Activated naive CD4-positive, alpha-beta T cell treated with anti-CD3 and anti-CD28 coated beads for 36 hours (primary cell): ENCODE measurements at regions not wholly inside any gene's neighbourhood (a gene's known extent, or its start where the extent isn't known, plus 50 kb on each side); places are given as distances from the start of the nearest gene placed in this dataset.

Experiments used
- CTCF ChIA-PET: fragments of 350-600 bp; sonication (Branson Sonifier 250); formaldehyde crosslinking; loops from one replicate; lab custom pipeline; 2021; ENCODE audit warnings: antibody characterized with exemption; lab: Charles Lee
- DNase-seq: peaks from one replicate; pipeline ENCODE4 v3.0.0-alpha.2; 2020
- H3K27ac Mint-ChIP-seq: one replicate; pipeline ENCODE4 v1.8.0; 2021; ENCODE audit warnings: mild to moderate bottlenecking, mixed read lengths
- H3K27me3 Mint-ChIP-seq: one replicate; pipeline ENCODE4 v1.8.0; 2021; ENCODE audit warnings: low read depth, mixed read lengths
- H3K36me3 Mint-ChIP-seq: one replicate; pipeline ENCODE4 v1.8.0; 2021; ENCODE audit warnings: low read depth, mixed read lengths
- H3K4me1 Mint-ChIP-seq: one replicate; pipeline ENCODE4 v1.8.0; 2021; ENCODE audit warnings: low read depth, mixed read lengths
- H3K4me3 Mint-ChIP-seq: one replicate; pipeline ENCODE4 v1.8.0; 2021; ENCODE audit warnings: mild to moderate bottlenecking, moderate library complexity, mixed read lengths
- H3K9me3 Mint-ChIP-seq: one replicate; pipeline ENCODE4 v1.8.0; 2021; ENCODE audit warnings: mixed read lengths
- intact Hi-C: fragments of 100-400 bp; cut with micrococcal nuclease; formaldehyde crosslinking; loops from one replicate; pipeline ENCODE4 v1.15.1; 2023

- no peak overlapping the region for H3K27ac Mint-ChIP-seq
- no peak for DNase-seq
- no peak overlapping the region for H3K4me3 Mint-ChIP-seq
- CTCF ChIA-PET = interaction anchor here (1.0 to 1.1 kb wide), 3 partner anchors 28 to 97 kb away, joined by 3 to 4 read pairs (median 3); no protein-coding TSS in a partner anchor
- H3K27me3 Mint-ChIP-seq = peaks cover 13% of the 10 kb centered on the region
- no peaks in the 10 kb centered on the region for H3K36me3 Mint-ChIP-seq
- intact Hi-C loops = no loop called here
- no peaks in the 10 kb centered on the region for H3K9me3 Mint-ChIP-seq
- H3K4me1 Mint-ChIP-seq = peaks cover 5% of the 10 kb centered on the region
Observed at GRCh38 chr17:55629995-55630394, 92.7 kb downstream of the TMEM100 start.

GRCh38 chr17:55625521-55625920 is 97.1 kb downstream of the TMEM100 start:
- Mint-ChIP-seq H3K9me3 (no peaks in the 10 kb centered on the region), H3K36me3 (no peaks in the 10 kb centered on the region), H3K27me3 (peaks cover 31% of the 10 kb centered on the region), H3K27ac (no peak overlapping the region), H3K4me3 (no peak overlapping the region), H3K4me1 (peaks cover 8% of the 10 kb centered on the region)
- intact Hi-C loops = loop anchor here (1.0 kb wide), 2 partner anchors 48 to 182 kb away; no protein-coding TSS in a partner anchor
- CTCF ChIA-PET = interaction anchor here (0.7 to 1.1 kb wide), 2 partner anchors 23 to 110 kb away, joined by 3 read pairs; no protein-coding TSS in a partner anchor
- peak; percentile 27 for DNase-seq

GRCh38 chr17:55624772-55625433 is 97.8 kb downstream of the TMEM100 start:
- Mint-ChIP-seq H3K4me3 (no peak overlapping the region), H3K27me3 (peaks cover 31% of the 10 kb centered on the region), H3K27ac (no peak overlapping the region)

GRCh38 chr17:55622547-55622946 is 100.1 kb downstream of the TMEM100 start:
- Mint-ChIP-seq H3K4me3 (no peak overlapping the region), H3K36me3 (no peaks in the 10 kb centered on the region), H3K27ac (no peak overlapping the region), H3K4me1 (peaks cover 8% of the 10 kb centered on the region), H3K27me3 (peaks cover 44% of the 10 kb centered on the region), H3K9me3 (no peaks in the 10 kb centered on the region)
- DNase-seq = no peak
- CTCF ChIA-PET = interaction anchor here (0.9 to 1.6 kb wide), 2 partner anchors 21 to 46 kb away, joined by 3 to 4 read pairs; no protein-coding TSS in a partner anchor
- intact Hi-C loops = no loop called here

More at GRCh38 chr17:55624772-55625433, 97.8 kb downstream of the TMEM100 start:
- H3K4me1 Mint-ChIP-seq = peaks cover 8% of the 10 kb centered on the region
- H3K9me3 Mint-ChIP-seq = no peaks in the 10 kb centered on the region
- intact Hi-C loops = loop anchor here (1.0 kb wide), 2 partner anchors 48 to 182 kb away; no protein-coding TSS in a partner anchor
- CTCF ChIA-PET = interaction anchor here (0.7 to 1.1 kb wide), 3 partner anchors 23 to 111 kb away, joined by 3 to 4 read pairs (median 3); no protein-coding TSS in a partner anchor
- no peaks in the 10 kb centered on the region for H3K36me3 Mint-ChIP-seq
- no peak for DNase-seq

GRCh38 chr17:55620945-55621344 is 101.7 kb downstream of the TMEM100 start:
- Mint-ChIP-seq H3K36me3 (no peaks in the 10 kb centered on the region), H3K27me3 (peaks cover 40% of the 10 kb centered on the region), H3K4me3 (no peak overlapping the region), H3K9me3 (no peaks in the 10 kb centered on the region), H3K27ac (no peak overlapping the region), H3K4me1 (peaks cover 8% of the 10 kb centered on the region)
- no peak for DNase-seq
- CTCF ChIA-PET = interaction anchor here (0.7 to 1.4 kb wide), 3 partner anchors 19 to 205 kb away, joined by 3 to 4 read pairs (median 3); no protein-coding TSS in a partner anchor
- intact Hi-C loops = no loop called here

- CTCF ChIA-PET = interaction anchor here (0.6 to 1.5 kb wide), 3 partner anchors 18 to 112 kb away, joined by 3 to 6 read pairs (median 4); no protein-coding TSS in a partner anchor
- intact Hi-C loops = no loop called here
- DNase-seq = no peak
- Mint-ChIP-seq H3K36me3 (no peaks in the 10 kb centered on the region), H3K27ac (no peak overlapping the region), H3K27me3 (peaks cover 39% of the 10 kb centered on the region), H3K4me3 (no peak overlapping the region), H3K4me1 (peaks cover 3% of the 10 kb centered on the region), H3K9me3 (no peaks in the 10 kb centered on the region)
Observed at GRCh38 chr17:55620023-55620422, 102.6 kb downstream of the TMEM100 start.

- DNase-seq = no peak
- Mint-ChIP-seq H3K4me3 (no peak overlapping the region), H3K27ac (no peak overlapping the region), H3K36me3 (no peaks in the 10 kb centered on the region), H3K27me3 (peaks cover 23% of the 10 kb centered on the region), H3K9me3 (no peaks in the 10 kb centered on the region), H3K4me1 (no peaks in the 10 kb centered on the region)
- CTCF ChIA-PET = no interaction called here
- intact Hi-C loops = no loop called here
Observed at GRCh38 chr17:55617441-55617840, 105.2 kb downstream of the TMEM100 start.

- H3K9me3 Mint-ChIP-seq = no peaks in the 10 kb centered on the region
- H3K27me3 Mint-ChIP-seq = peaks cover 9% of the 10 kb centered on the region
- H3K4me1 Mint-ChIP-seq = no peaks in the 10 kb centered on the region
- H3K36me3 Mint-ChIP-seq = no peaks in the 10 kb centered on the region
- no peak for DNase-seq
- intact Hi-C loops = no loop called here
- no peak overlapping the region for H3K27ac Mint-ChIP-seq
- no peak overlapping the region for H3K4me3 Mint-ChIP-seq
- CTCF ChIA-PET = no interaction called here
Observed at GRCh38 chr17:55614061-55614460, 102.8 kb upstream of the SMIM36 start.

- H3K36me3 Mint-ChIP-seq = no peaks in the 10 kb centered on the region
- H3K27me3 Mint-ChIP-seq = no peaks in the 10 kb centered on the region
- CTCF ChIA-PET = interaction anchor here (1.7 kb wide), 1 partner anchor 9 kb away, joined by 5 read pairs; no protein-coding TSS in a partner anchor
- no peak overlapping the region for H3K27ac Mint-ChIP-seq
- no peaks in the 10 kb centered on the region for H3K4me1 Mint-ChIP-seq
- H3K4me3 Mint-ChIP-seq = no peak overlapping the region
- intact Hi-C loops = no loop called here
- DNase-seq = no peak
- H3K9me3 Mint-ChIP-seq = no peaks in the 10 kb centered on the region
Observed at GRCh38 chr17:55612691-55613141, 101.5 kb upstream of the SMIM36 start.

- intact Hi-C loops = no loop called here
- CTCF ChIA-PET = interaction anchor here (0.6 to 9.0 kb wide), 3 partner anchors 81 to 219 kb away, joined by 4 to 155 read pairs (median 5); no protein-coding TSS in a partner anchor
Observed at GRCh38 chr17:55607731-55608341, 96.6 kb upstream of the SMIM36 start.

GRCh38 chr17:55606488-55606815 is 95.2 kb upstream of the SMIM36 start:
- CTCF ChIA-PET = interaction anchor here (0.6 to 9.0 kb wide), 2 partner anchors 56 to 80 kb away, joined by 3 to 155 read pairs; no protein-coding TSS in a partner anchor
- Mint-ChIP-seq H3K27me3 (peaks cover 3% of the 10 kb centered on the region), H3K4me3 (no peak overlapping the region), H3K4me1 (no peaks in the 10 kb centered on the region), H3K9me3 (no peaks in the 10 kb centered on the region), H3K27ac (no peak overlapping the region), H3K36me3 (no peaks in the 10 kb centered on the region)
- intact Hi-C loops = no loop called here
- DNase-seq = no peak

More at GRCh38 chr17:55607731-55608341, 96.6 kb upstream of the SMIM36 start:
- no peak overlapping the region for H3K27ac Mint-ChIP-seq
- peaks cover 3% of the 10 kb centered on the region for H3K27me3 Mint-ChIP-seq
- no peaks in the 10 kb centered on the region for H3K36me3 Mint-ChIP-seq
- no peaks in the 10 kb centered on the region for H3K4me1 Mint-ChIP-seq
- no peaks in the 10 kb centered on the region for H3K9me3 Mint-ChIP-seq
- H3K4me3 Mint-ChIP-seq = no peak overlapping the region
- no peak for DNase-seq

GRCh38 chr17:55605705-55606487 is 94.6 kb upstream of the SMIM36 start:
- no peak overlapping the region for H3K4me3 Mint-ChIP-seq
- H3K27me3 Mint-ChIP-seq = peaks cover 3% of the 10 kb centered on the region
- CTCF ChIA-PET = interaction anchor here (0.6 to 9.0 kb wide), 2 partner anchors 56 to 79 kb away, joined by 3 to 155 read pairs; no protein-coding TSS in a partner anchor
- no peak for DNase-seq
- no peak overlapping the region for H3K27ac Mint-ChIP-seq
- no peaks in the 10 kb centered on the region for H3K4me1 Mint-ChIP-seq
- no peaks in the 10 kb centered on the region for H3K36me3 Mint-ChIP-seq
- H3K9me3 Mint-ChIP-seq = no peaks in the 10 kb centered on the region
- intact Hi-C loops = no loop called here
